T-helper 22 cell (primary cell): ENCODE measurements at regions not wholly inside any gene's neighbourhood (a gene's known extent, or its start where the extent isn't known, plus 50 kb on each side); places are given as distances from the start of the nearest gene placed in this dataset.

Experiments
- DNase-seq: peaks from one replicate; pipeline ENCODE4 v3.0.0-alpha.2; 2020; ENCODE audit warnings: low read depth

- DNase-seq: no peak
These were observed 933.7 kb upstream of the SLITRK5 start for GRCh38 chr13:86737334-86737932.

GRCh38 chr13:86741762-86742285 is 929.3 kb upstream of the SLITRK5 start:
- DNase-seq: no peak

DNA sequence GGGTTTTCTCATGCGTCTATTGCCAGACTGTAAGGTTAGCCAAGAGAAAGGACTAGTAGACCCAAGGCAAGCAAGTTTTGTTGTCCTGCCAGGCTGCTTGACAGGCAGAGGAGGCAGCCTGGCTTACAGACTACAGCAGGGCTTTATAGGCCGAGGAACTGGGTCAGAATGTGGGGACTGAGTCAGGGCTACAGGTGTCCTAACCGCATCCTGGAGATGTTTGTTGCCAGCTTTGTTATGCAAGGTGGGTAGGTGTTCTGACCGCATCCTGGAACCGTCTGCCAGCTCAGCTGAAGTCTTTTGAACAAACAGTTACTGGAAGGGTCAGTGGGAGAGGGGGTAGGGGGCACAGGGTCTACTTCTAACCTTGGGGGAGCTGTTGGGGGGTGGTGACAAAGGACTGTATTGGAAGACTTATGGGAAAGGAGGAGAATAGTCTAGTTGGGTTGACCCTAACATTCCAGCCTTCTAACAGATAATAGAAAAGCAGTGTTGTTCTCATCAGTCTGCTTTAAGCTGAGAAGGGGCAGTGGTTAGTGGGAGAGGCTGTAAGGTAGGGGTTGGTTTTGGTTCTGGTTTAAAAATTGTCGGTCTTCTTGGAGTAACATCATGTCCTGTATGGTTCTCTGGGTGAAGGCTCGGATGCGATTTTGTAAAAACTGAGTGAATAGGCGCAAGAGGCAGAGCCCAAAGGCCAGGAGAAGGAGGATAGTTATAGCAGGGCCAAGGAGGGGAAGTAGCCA is 913.8 kb upstream of the SLITRK5 start:
- peak; percentile 3 for DNase-seq

DNA sequence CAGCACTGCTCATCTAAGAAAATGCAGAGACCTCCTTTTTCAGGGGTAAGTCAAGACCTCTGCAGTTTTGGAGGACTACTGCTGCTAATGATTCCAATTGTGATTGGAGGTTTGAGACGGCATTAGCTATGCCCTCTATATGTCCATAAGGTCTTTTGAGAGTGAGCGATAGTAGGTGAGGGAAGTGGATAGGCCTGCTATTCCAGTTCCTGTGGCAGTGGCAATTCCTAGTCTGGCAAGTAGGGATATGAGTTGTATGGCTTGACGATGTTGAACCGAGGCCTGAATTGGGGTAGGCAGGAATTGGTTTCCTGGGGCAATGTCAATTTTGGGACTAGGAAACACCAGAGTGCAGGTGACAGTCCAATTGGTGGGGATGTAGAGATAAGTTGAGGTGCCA is 913.1 kb upstream of the SLITRK5 start:
- no peak for DNase-seq

DNA sequence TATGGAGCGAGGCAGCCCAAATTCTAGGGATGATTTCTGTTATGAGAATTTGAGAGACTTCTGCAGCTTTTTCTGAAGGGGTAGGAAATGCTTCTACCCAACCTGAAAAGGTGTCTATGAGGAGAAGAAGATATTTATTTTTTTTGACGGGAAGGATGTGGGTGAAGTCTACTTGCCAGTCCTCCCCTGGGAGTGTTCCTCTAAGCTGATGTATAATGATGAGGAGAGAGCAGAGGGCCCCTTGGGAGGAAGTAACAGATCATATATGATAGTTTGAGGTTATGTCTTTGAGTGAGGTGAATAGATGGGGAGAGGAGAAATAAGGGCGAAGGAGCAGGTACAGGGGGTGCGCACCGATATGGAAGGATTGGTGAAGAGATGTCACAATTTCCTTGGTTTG is 910.6 kb upstream of the SLITRK5 start:
- DNase-seq: no peak

DNA sequence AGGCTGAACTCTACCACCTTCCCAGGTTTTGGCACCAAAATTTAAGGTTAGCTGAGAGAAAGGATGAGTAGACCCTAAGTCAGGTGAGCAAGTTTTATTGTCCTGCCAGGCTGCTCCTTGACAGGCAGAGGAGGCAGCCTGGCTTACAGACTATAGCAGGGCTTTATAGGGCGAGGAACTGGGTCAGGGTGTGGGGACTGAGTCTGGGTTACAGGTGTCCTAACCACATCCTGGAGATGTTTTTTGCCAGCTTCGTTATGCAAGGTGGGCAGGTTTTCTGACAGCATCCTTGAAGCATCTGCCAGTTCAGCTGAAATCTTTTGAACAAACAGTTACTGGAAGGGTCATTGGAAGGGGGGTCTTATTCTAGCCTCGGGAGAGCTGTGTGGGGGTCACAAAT is 905.7 kb upstream of the SLITRK5 start:
- DNase-seq: no peak

GRCh38 chr13:86788616-86789015 is 882.6 kb upstream of the SLITRK5 start:
- no peak for DNase-seq

DNA sequence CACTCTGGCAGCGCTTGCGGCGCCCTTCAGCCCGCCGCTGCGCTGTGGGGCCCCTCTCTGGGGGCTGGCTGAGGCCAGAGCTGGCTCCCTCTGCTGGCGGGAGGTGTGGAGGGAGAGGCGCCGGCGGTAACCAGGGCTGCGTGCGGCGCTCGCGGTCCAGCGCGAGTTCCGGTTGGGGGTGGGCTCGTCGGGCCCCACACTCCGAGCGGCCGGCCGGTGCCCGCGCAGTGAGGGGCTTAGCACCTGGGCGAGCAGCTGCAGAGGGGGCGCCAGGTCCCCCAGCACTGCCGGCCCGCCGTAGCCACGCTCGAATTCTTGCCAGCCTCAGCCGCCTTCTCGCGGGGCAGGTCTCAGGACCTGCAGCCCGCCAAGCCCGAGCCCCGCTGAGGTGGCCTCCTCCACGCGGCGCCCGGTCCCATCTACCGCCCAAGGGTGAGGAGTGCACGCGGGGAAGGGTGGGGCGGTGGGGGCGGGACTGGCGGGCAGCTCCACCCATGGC is 879.0 kb upstream of the SLITRK5 start:
- DNase-seq: no peak

DNA sequence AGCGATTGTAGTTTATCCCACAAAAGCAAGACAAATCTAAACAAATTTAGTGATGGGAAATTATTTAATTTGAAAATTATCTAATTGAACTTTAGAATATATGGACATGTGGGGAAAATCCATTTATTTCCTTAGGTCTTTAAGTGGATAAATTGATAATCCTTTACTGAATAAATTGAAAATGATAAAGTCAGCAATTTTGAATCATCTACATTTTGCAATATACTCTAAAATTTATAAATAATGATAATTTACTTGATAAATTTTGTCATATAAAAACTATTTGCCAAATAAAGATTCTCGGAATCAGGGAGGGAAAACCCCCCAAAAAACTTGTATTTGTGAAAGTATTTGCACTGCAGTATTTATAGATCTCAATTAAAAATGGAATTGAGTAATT is 875.3 kb upstream of the SLITRK5 start:
- no peak for DNase-seq

- no peak for DNase-seq
These were observed 860.8 kb upstream of the SLITRK5 start for GRCh38 chr13:86810361-86810760.

DNA sequence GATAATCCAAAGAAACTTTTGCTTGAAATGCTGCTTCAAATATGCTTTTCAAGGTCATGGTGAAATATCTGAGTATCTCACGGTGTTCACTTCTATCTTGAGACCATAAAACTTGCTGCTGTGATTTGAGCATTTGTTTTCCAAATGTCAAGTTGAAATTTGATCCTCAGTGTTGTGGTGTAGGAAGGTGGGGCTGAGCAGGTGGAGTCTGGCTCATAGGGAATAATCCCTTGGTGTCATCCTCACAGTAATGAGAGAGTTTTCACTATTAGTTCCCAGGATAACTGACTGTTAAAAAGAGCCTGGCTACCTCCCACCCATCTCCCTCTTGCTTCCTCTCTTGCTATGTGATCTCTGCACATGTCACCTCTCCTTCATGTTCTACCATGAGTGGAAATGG is 858.0 kb upstream of the SLITRK5 start:
- no peak for DNase-seq

DNA sequence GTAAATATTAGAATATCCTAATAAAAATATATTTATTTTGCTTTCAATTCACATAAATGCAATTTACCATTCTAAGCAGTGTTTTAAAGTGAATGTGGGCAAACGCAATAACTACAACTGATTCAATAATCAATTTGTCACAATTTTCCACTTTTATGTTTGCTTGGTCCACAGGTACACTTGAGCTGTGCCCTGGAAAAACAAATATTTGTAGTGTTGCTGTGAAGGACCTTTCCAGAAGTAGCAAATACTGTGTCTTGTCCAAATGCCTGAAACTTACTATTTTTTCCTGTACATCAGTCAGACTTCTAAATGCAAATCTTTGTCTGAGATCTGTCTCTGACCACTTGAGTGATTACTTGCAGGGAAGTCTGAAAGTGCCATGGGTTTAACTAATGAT is 845.8 kb upstream of the SLITRK5 start:
- DNase-seq: no peak

GRCh38 chr13:86826232-86826631 is 844.9 kb upstream of the SLITRK5 start:
- DNase-seq: no peak

- DNase-seq: no peak
These were observed 841.1 kb upstream of the SLITRK5 start for GRCh38 chr13:86830046-86830445.

DNA sequence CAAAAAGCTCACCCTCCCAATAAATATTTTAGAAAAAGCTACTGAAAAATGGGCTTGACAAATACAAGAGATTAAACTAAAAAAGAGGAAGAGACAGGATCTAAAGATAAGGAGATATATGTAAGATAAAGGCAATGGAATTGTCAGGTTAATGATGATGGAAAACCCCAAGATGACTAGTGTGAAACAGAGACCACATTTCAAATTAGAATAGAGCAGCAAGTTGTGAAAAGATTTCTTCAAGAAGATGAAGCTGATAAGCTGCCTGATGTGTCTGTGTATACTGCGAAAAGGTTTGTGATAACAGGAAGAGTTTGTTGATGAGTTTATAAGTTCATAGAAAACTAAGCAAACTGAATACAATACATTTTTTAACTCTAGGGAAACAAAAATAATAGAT is 840.1 kb upstream of the SLITRK5 start:
- DNase-seq: no peak

- no peak for DNase-seq
These were observed 832.6 kb upstream of the SLITRK5 start for GRCh38 chr13:86838411-86839120.

- no peak for DNase-seq
These were observed 832.0 kb upstream of the SLITRK5 start for GRCh38 chr13:86839221-86839620.

GRCh38 chr13:86840250-86841191 is 830.6 kb upstream of the SLITRK5 start:
- DNase-seq: no peak

DNA sequence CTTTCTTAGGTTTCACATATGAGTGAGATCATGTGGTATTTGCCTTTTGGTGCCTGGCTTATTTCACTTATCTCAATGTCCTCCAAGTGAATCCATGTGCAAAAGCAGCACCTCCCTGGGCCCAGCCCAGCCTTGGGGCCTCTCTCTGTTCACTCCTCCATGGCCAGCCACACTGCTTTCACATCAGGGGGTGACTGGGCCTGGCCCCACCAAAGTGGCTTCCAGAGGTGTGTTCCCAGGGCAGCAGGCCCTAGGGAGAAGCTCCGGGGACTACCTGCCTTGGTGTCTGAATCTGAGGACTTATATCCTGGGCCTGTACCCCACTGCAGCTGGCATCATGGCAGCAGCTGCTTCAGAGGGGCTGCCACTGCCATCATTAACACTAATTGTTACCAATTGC is 829.9 kb upstream of the SLITRK5 start:
- no peak for DNase-seq

DNA sequence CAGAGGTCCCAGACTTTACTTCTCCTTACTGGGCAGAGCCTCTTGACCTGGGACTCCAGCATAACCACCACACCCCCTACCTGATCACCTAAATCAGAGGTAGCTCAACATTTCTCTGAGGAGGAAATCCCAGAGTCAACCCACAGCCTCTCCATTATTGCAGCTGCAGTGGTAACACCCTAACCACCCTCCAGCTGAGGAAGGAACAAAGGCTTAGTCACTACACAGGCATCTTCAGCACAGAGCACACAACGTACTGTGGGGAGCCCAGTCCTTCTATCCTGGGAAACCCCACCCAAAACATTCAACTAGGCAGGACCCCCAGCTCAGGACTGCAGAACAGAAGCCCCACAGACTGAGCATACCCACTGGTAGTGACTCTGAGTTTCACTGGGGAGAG is 824.7 kb upstream of the SLITRK5 start:
- no peak for DNase-seq

GRCh38 chr13:86848716-86849115 is 822.5 kb upstream of the SLITRK5 start:
- no peak for DNase-seq

DNA sequence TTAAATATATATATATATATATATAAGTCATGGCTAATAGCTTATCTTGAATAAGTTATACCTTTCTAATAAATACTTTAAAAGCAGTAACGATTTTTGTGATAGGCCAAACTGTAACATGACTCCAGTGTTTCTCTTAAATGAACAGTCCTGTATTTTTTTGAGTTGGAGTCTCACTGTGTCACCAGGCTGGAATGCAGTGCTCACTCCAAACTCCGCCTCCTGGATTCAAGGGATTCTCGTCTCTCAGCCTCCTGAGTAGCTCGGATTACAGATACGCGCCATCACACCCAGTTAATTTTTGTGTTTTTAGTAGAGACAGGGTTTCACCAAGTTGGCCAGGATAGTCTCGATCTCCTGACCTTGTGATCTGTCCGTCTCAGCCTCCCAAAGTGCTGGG is 814.2 kb upstream of the SLITRK5 start:
- DNase-seq: no peak
